GM18867 (cell line): ENCODE measurements at regions not wholly inside any gene's neighbourhood (a gene's known extent, or its start where the extent isn't known, plus 50 kb on each side); places are given as distances from the start of the nearest gene placed in this dataset.
"Not testable (repeated sequence)": the region's sequence is repeated elsewhere in the genome, so short reads cannot be mapped to it uniquely, and the experiment has no call there.

Experiments
- ATAC-seq: cut with Tn5 transposase; IDR thresholded peaks from one replicate; pipeline ENCODE4 v1.9.1; 2021; ENCODE audit warnings: mild to moderate bottlenecking, moderate library complexity; ENCODE audit not compliant: unreplicated experiment

DNA sequence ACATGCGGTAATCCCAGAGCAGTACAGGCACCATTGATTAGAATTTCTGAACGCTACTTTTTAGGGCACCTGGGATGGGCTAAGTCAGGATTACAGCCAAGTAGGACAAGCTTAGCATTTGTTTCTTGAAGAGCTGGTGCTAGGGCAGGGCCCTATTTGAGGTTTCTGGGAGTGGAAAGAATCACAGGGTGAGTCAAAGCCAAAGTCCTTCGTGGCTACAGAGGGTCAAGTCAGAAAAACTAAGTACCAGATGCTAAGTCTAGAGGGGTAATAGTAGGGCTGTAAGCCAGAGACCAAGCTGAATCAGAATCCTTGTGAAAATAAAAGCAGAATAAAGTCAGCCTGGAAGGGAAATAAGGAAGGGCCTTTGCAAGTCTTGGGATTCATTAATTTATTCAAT lies 448.6 kb downstream of the ZIC3 start:
- no peak for ATAC-seq

DNA sequence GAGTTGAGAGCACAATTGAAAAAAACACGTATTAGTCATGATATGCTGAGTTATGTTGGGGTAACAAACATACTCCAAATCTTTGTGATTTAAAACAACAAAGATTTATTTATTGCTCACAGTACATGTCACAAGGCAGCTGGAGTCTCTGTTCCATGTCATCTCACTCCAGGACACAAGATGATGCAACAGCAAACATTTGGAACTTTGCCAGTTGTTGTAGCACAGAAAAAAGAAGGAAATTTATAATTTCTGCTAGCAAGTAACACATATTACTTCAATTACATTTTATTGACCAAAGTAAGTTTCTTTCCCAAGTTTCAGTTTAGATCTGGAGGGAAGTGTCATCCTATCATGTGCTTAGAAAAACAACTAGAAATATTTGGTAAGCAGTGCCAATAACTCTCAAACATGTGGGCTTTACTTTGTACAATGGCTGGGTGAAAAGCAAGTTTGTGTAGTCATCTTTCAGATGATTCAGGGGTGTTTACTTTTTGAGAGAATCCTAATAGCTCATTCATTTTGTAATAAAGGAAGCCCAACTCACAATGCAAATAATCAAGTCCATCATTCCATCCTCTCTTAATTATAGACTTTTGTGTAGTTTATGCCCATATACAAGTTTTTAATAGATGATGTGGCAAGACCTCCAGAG lies 452.3 kb downstream of the ZIC3 start:
- ATAC-seq, result no peak

DNA sequence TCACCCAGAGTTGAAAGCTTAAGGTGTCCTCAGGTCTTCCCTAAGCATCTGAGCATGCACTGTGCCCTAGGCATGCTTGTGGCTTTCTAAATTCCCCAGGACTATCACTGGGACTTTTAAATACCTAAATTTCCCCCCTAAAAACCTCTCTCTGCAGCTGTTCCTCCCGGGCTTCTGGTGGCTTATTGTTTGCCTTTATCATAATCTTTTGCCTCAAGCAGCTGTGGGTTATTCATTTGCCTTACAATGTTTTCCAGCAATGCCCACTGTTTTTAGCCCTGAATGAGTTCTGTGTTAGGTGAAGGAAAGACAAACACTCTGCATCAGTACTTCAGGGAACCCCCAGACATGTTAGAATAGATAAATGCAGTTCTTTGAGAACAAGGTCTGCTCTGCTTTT lies 455.0 kb downstream of the ZIC3 start:
- no peak for ATAC-seq

DNA sequence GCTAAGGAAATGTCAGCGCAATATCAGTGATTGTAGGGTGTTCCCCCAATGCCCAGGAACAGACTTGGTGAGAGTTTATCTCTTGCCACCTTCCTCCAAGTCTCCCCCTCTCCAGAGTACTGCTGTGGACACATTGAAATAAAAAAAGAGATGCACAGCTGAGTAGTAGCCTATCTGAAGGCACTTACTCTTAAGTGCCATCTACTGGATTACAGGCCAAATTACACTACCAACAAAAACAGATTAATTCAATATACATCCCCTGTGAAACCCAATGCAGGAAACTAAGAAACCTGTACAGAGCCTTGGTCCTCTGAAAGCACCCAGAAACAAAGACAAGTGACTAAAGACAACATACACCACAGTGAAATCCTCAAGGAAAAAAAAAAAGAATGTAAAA lies 460.3 kb downstream of the ZIC3 start:
- ATAC-seq, result peak; percentile 93

DNA sequence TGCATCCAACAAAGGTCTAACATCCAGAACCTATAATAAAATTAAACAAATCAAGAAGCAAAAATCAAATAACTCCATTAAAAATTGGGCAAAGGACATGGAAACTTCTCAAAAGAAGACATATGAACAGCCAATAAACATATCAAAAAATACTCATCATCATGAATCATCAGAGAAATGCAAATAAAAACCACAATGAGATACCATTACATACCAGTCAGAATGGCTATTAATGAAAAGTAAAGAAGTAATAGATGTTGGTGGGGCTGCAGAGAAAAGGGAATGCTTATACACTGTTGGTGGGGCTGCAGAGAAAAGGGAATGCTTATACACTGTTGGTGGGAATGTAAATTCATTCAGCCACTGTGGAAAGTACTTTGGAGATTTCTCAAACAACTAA lies 465.8 kb downstream of the ZIC3 start:
- no peak for ATAC-seq

DNA sequence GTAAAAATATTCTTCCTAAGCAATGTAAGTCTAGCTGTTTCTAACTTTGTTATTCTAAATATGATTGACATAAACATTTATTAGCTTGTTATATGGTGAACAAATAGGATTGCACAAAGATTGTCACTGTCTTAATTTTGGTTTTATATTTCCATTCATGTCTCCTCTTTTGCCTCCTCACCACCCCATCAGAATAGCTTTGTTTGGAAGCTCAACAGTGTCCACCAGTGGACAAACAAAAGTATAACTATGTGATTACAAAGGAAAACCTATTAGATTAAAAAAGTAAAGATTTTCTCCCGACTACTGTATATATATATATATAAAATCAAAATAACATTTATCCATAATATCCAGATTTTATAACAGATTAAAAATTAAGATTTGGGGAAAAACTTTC lies 468.2 kb downstream of the ZIC3 start:
- ATAC-seq, result no peak

DNA sequence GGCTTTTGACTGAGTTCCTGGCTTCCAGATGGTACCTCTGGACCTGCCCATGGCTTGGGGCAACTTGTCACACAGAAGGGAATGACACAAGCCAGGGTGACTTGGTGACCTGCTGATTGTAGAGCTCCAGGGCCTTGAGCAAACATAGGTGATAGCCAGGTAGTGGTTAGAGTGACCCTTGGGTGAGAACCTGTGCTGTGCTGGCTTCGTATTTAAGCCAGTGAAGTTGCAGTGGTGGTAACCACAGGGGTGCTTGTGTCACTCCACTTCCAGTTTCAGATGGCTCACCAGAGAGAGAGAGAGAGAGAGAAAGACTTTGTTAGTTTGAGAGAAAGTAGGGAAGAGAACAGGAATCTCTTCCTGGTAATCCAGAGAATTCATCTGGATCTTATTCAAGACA lies 471.6 kb downstream of the ZIC3 start:
- ATAC-seq, result no peak

DNA sequence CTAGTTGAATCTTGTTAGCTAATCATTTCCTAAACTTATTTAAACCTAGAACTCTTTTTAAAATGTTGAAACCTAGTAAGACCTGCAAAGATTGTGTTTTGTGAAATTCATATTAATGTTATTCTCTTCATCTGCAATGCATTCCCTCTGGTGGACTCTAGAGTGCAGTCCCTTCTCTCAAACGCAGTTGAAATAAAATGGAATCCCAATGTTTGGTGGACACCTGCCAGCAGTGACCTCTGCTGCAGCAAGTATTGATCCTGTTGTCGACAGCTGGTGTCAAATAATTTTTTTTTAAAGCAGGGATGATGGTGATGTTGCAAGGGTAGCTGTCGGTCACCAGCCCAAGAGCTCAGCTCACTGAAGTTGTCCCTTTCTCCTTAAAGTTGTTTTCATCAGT lies 492.0 kb downstream of the ZIC3 start:
- ATAC-seq, result no peak

DNA sequence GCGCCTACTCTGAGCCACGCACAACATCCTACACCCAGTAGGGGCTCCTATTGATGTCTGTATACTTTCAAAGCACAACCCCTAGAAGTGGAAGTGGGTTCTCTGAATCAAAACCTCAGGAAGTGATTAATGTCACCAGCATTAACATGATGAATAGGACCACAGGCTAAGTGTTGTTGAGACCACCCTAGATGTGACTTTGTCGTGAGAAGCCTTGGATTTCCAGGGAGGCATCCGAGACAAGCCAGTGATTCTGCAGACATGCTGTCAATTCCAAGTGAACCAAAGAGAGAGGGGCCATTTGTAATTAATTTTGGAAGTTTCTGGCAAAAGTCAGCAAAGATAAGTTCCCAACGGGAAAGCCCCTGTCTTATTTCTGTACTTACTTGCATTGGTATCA lies 493.0 kb downstream of the ZIC3 start:
- ATAC-seq, result no peak

DNA sequence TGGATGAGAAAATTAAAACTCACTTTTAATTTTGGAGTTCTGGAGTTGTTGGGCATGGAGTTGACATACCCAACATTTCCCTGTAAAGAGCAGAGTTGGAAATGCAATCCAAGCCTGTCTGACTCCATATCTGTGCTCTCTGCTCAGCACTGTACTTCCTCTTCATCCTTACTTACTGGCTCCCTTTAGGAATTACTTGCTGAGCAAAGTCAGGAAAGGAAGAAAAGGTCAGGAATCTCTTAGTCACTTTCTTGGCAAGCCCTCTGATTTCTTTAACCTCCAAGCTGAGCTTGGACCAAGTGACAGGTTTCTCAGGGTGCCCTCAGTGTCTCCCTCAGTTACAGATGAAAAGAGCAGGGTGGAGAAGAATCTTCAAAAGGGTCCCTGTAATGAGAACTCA lies 501.5 kb downstream of the ZIC3 start:
- ATAC-seq, result no peak

DNA sequence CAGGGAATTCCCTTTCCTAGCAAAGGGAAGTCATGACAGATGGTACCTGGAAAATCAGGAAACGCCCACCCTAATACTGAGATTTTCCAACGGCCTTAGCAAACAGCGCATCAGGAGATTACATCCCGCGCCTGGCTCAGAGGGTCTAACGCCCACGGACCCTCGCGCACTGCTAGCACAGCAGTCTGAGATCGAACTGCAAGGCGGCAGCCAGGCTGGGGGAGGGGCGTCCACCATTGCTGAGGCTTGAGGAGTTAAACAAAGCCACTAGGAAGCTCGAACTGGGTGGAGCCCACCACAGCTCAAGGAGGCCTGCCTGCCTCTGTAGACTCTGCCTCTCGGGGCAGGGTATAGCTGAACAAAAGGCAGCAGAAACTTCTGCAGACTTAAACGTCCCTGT lies 507.7 kb downstream of the ZIC3 start:
- ATAC-seq, result no peak

DNA sequence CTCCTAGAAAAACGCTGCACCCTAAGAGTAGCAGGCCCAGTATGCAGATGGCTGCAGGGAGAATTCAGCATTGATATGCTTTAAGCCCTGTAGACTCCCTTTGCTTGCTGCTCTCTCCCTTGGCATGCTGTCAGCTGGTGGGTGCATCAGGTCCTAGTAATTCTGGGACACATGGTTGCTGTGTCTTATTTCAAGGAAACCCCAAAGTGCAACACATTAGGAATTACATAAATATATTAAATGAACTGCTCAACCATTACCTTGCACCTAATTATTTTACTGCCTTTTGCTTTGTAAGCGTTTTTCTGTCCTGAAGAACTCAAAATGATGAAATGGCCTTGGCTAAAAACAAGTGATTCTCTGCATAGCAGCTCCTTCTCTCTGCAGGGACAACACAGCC lies 516.3 kb downstream of the ZIC3 start:
- no peak for ATAC-seq

DNA sequence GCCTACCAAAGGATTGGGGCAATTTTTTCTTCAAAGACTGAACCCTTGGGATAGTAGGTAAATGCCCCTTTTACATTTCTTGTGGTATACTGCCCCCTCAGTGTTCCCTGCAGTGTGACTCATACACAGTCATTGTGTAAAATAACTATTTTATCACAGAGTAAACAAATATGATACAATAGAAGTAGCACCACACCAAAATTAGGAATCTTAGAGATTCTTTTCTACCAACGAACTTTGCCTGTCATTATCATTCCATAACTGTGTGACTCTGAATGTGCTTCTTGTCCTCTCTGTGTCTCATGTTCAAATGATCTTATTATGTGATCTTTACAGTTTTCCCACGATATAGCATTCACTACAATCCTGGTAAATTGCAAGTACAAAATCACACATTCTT lies 517.0 kb downstream of the ZIC3 start:
- no peak for ATAC-seq

DNA sequence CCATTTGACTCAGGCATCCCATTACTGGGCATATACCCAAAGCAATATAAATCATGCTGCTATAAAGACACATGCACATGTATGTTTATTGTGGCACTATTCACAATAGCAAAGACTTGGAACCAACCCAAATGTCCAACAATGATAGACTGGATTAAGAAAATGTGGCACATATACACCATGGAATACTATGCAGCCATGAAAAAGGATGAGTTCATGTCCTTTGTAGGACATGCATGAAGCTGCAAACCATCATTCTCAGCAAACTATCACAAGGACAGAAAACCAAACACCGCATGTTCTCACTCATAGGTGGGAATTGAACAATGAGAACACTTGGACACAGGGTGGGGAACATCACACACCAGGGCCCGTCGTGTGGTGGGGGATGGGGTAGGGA lies 545.0 kb downstream of the ZIC3 start:
- not testable (repeated sequence) for ATAC-seq

DNA sequence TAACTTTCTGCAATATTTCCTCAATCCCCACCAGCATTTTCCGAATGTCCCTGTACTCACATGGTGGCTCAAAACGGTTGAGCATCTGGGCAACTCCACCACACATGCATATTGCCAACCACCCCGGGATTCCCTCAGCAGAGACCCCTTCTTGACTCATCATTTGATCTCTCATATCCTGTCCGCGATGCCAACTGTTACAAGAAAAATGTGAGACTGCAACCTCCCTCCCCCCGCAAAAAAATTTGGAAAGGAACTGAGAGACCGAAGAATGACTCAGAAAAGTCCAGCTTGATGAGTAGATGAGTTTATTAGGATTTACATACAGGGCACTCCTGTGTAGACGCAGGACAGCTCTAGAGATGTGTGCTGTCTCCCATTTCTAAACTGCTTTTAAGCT lies 561.4 kb downstream of the ZIC3 start:
- no peak for ATAC-seq

DNA sequence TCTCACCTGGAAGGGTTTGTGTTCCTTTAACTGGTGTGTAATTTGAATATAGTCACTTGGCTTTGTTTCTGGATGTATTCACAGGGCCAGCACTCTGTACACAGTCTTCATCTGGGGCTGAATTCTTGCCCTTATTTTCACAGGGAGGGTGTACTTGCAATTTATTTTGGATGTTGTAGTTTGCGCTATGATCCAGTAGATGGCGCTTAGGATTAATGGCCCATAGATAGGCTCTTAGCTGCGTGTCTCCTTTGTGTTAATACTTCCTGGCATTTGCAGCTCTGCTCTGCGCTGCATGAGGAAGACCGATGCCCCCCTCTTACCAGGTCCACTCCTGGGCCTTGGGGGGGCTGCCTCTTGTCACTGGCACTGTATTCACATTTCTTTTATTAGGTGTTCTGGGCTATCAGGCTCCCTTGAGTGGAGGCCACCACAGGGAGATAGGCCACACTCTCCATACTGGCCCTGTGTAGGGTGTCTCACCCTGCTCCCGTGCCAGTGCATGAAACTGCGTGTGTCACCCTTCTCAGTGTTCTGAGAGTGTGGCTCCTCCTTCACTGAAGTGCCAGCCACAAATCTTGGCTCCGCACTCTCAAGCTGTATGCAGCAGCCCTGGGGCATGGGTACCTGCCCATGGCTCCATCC lies 562.2 kb downstream of the ZIC3 start:
- ATAC-seq, result peak; percentile 93

DNA sequence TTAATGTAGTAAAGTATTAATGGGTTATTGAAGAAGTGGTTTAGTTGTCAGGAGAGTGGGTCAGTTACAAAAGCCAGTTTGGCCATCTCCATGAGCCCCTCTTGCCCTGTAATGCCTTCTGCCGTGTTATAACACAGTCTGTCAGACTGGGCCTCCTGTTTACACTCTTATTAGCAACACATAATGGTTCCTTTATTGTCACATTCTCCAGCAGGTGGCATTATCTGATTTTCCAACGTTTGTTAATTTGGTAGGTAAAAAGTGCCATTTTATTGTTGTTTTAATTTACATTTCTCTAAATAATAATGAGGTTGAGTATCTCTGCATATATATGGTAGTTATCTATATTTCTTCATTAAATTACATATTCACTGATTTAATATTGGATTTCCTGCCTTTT lies 560.8 kb downstream of the FGF13 start:
- ATAC-seq, result peak; percentile 42

DNA sequence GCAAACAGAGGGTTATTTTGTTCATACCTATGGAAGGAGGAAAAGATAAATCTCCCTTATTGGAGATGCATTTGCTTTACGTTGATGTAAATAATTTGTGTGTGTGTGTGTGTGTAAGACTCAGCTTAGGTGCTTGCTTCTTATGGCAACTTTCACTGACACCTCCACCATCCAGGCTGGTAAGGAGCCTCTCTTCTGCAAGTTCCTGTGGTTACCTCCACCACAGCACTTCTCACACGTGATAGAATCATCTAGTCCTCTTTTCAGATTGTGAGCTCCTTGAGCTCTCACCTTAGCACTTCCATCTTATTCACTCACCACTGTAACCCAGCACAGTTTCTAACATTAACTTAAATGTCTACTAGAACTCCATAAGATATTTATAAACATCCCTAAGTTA lies 553.7 kb downstream of the FGF13 start:
- ATAC-seq, result no peak

DNA sequence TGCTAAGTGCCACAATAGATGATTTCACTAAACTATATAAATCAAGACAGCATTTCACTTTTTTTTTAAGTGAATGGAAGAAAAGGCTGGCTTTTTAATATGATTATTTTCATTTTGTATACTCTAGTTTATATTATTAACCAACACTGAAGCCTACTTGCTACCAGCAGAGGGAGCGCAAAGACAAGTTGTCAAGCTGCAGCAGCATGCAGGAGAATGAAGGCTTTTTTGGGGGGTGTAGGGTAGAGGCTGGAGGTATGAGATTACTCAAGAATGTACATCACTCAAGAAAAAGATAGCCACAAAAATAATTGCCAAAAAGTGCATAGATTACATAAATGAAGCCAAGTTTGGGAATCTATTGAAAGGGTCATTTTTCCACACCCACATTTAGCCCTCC lies 519.5 kb downstream of the FGF13 start:
- ATAC-seq, result peak; percentile 55

DNA sequence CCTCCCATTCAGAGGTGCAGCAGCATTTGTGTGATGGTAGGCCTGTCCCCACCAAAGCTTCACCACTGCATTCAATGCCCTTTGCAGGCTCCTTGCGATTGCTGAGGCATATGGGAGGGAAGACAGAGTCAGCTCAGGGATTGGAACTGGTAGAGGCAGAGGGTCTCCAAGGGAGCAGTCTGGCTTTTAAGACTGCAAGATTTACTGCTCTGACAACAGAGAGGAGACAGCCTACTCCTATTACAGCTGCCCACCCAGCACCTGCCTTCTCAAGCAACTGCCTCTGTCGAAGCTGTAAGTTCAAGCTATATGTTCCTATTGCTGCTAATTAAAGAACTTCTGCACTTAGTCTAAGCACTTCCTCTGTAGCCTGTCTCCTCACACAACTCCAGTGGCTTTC lies 481.8 kb downstream of the FGF13 start:
- no peak for ATAC-seq

DNA sequence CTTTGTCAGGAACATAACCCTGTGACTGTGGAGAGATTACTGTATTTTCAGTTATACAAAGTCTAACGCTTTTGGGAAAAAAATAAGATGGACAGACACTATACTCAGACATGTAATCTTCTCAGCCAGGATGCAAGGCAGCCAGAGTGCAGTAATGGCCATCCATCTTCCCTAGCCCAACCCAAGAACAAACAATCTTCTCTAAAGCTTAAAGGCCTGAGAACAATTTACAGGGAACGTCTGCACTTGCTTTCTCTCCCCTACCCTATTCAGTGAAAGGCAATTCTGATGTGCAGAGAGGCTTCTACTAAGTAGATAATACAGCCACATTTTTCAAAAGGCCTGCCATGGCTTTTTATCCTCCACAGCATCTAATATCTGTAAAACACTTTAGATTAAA lies 471.3 kb downstream of the FGF13 start:
- no peak for ATAC-seq

DNA sequence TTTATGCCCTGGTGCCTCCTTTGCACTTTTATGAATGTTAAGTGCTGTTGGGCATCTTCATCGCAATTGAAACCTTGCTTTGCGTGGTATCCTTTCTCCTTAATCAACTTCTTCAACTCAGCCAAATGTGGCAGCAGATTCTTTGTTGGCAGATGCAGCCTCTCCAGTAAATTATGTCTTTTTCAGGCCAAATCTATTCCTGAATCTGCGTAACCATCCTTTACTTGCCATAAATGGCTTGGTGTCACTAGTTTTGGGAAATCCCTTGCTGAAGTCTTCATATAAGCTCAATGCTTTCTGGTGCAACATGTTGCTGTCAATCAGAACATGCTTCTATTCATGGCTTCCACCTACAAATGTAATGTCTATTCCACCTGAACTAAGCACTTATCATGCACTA lies 457.5 kb downstream of the FGF13 start:
- no peak for ATAC-seq

DNA sequence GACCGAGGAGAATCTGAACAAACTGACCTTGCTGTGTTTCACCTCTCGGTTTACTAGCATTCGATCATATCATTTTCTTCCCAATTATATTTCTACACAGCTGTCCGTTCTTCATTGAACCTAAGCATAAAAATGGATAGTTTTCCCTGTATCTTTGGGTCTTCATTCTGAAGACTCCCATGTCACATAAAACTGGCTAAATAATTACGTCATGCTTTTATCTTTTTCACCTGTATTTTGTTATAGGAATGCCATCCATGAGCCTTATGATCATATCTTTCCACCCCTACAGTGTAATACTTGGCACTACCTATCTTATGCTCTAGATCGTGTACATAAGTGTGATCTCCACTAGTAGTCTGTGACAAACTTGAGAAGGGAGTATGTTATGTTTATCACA lies 456.1 kb downstream of the FGF13 start:
- no peak for ATAC-seq
